ENCODE measurements at regions not wholly inside any gene's neighbourhood (a gene's known extent, or its start where the extent isn't known, plus 50 kb on each side); places are given as distances from the start of the nearest gene placed in this dataset.

DNA sequence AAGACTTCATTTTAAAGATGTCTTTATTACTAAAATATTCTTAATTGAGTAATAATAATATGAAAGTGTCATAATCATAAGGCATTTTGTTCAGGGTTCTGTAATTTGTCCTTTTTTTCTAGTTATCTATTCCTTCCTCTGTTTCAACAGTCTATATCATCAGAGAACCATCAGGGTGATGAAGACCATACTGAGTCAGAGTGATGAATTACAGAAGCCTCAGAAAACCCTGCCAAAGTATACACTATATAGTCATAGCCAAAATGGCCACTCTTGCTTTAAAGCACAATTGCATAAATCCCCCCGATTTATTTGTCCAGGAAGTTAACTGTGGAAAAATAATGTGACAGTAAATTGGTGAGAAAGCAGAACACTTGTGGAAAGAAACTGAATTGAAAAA is 735.0 kb downstream of the EPHA7 start:
- TF ChIP-seq CTCF (IDR thresholded peaks at IDR 0.05; ENCODE audit: low read depth, low read length) (no peak), EZH2phosphoT487 (IDR thresholded peaks at IDR 0.05; ENCODE audit: low read depth) (no peak)

All from OCI-LY3 (cell line).